Midbrain (tissue), 1 donor: ENCODE measurements at regions not wholly inside any gene's neighbourhood (a gene's known extent, or its start where the extent isn't known, plus 50 kb on each side); places are given as distances from the start of the nearest gene placed in this dataset.
"Not testable (repeated sequence)": the region's sequence is repeated elsewhere in the genome, so short reads cannot be mapped to it uniquely, and the experiment has no call there.

ENCODE experiments used
- DNase-seq: peaks from one replicate; lab custom pipeline; 2025; lab: John Stamatoyannopoulos, UW

DNA sequence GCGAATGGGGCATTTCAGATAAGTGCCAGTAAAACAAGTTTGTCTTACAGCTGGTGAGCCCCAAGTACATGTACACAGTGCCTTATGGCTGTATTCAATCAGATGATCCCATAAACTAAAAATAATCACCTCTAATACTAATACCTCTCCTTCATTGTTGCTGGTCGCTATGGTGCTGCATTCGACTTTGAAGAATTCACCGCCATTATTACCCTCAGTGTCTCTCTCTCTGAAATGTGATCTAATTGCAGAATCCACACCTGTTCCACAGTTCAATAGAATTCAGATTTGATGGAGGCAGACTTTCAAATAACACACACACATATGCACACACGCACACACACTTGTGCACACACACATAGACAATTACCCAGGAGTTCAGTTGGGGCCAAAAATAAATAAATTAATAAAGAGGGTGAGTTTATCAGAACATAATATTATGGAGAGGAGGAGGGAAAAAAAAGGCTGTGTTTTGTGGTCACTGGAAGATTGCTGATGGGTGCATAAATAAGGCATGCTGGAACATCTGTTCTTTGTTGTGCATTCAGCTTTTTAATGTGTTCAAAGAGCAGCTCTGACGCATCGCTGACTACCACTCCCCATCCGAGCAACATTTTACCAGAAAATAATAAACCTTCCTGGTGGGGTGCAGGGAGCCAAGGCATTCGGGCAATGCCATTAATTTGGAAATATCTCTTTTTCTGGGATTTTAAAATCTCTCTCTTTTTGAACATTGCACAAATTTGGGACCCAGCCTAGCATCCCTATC is 235.7 kb downstream of the SATB1 start:
- DNase-seq, result no peak

DNA sequence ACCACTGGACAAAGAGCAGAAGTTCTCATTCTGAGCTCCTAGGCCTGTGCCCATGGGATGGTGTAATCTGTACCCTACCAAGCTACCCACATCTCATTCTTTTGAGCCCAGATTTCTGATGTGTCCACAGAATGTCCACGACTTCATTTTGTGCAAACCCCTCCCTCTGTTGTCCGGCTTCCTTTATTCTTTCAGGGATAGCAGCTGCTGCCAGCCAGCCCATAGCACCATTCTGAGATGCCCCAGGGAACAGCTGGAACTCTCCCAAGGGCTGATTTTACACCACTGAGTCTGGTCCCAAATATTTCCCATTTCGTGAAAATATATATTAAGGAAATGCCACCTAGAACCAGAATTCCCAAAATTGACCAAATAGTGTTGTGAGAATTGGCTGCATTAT is 236.6 kb downstream of the SATB1 start:
- DNase-seq, result no peak

DNA sequence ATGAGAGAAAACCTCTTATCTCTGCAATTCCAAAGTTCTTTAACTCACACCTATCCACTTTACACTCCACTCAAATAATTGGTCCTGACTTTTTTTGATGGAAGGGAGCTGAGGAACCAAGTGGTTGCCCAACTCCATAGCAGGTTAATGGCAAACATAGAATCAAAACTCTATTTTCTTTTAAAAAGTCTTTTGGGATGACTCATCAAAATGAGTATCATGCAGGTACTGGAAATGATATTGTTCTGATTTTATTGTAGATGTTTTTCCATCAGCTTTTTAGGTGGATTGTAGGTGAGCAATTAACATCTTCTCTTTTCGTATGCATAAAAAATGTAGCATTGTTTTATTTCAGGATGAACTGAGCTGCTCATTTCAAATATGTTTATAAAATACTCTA is 239.5 kb downstream of the SATB1 start:
- no peak for DNase-seq

DNA sequence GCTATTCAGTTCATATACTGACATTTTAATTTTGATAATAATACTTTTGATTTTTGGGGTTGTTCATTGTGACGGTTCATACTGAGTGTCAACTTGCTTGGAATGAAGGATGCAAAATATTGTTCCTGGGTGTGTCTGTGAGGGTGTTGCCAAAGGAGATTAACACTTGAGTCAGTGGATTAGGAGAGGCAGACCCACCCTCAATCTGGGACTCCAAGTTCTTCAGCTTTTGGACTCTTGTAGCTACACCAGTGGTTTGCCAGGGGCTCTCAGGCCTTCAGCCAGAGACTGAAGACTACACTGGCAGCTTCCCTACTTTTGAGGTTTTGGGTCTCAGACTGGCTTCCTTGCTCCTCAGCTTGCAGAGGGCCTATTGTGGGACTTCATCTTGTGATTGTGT is 242.2 kb downstream of the SATB1 start:
- DNase-seq, result not testable (repeated sequence)

DNA sequence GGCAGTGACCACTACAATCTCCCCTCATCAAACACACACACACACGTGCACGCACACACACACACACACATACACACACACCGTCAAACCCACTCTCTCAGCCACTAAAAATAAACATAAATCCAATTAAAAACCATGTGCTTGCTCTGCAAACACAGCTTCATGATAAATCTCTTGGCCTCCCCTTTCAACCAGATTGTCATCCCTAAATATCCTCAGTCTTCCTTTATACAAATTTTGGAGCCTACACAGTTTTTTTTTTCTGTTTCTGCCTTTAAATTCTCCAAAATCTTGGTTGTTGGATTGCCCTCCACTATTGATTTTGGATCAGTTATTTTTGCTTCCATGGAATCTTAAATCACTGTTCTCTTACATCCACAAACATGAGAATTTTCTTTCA is 245.6 kb downstream of the SATB1 start:
- DNase-seq, result no peak

DNA sequence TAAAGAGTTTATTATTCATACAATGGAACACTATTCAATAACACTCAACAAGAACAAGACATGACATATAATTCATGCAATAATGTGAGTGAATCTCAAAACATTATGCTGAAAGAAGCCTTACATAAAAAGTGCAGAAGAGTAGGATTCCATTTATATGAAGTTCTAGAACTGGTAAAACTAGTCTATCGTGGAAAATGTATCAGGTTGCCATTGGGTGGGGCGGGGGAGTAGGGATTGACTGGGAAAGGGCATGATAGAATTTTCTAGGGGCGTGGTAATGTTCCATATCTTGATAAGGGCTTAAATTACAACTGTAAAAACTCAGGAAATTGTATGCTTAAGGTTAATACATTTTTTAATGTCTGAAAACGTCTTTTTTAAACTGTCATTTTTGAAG is 247.9 kb downstream of the SATB1 start:
- no peak for DNase-seq

DNA sequence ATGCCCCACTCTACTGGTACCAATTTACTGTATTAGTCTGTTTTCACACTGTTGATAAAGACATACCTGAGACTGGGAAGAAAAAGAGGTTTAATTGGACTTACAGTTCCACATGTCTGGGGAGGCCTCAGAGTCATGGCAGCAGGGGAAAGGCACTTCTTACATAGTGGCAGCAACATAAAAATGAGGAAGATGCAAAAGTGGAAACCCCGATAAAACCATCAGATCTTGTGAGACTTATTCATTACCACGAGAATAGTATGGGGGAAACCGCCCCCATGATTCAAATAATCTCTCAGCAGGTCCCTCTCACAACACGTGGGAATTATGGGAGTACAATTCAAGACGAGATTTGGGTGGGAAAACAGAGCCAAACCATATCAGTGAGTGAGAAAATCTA is 251.2 kb downstream of the SATB1 start:
- not testable (repeated sequence) for DNase-seq

DNA sequence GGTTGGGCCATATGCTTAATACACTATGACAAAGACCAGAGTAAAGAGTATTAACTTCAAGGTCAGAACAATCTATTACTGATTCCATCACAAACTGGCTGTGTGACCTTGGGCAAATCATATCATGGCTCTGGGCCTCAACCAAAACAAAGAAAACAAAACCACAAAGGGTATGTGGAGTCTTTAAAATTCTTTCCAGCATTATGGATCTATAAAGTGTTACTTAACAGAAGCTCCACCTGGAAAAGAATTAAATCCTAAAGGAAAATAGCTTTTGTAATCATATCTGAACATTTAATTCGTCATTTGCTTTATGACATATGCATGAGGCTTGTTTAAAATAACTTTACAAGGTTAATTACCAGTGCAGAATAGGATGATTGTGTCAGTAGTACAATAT is 265.5 kb downstream of the SATB1 start:
- DNase-seq, result no peak

DNA sequence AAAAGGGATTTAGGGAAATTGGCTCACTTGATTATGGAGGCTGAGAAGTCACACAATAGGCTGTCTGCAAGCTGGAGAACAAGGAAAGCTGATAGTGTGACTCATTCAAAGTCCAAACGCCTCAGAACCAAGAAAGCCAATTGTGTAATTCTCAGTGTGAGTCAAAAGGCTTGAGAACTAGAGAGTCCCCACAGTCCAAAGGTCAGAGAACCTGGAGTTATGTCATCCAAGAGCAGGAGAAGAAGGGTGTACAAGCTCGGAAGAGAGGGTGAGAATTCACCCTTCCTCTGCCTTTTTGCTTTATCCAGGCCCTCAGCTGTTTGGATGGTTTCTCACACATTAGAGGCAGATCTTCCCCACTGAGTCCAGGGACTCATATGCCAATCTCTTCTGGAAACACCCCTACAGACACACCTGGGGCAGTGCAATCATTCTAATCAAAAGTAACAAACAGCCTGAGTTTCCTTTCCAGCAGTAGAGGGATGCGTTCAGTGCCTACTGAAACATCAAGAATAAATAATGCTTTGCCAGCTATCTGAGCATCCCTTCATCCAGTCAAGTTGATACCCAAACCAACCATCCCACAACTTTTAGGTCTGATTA is 271.5 kb downstream of the SATB1 start:
- no peak for DNase-seq

DNA sequence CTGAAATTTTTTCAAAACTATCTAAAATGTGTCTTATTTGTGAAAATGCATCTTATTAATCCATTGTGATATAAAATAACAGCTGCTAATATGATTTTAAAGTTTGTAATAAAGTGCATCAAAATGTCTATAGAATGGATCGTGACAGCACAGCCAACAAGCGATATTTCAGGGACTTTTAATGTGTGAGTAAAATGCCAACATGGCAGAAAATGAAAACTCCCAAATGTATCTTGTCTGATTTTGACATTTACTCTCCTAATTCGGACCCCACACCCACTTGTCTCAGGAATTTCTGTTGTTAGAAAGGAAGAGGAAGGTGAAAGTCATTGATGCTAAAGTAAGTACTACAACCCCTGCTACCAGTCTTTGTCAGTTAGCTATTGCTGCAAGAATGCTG is 273.9 kb downstream of the SATB1 start:
- no peak for DNase-seq

DNA sequence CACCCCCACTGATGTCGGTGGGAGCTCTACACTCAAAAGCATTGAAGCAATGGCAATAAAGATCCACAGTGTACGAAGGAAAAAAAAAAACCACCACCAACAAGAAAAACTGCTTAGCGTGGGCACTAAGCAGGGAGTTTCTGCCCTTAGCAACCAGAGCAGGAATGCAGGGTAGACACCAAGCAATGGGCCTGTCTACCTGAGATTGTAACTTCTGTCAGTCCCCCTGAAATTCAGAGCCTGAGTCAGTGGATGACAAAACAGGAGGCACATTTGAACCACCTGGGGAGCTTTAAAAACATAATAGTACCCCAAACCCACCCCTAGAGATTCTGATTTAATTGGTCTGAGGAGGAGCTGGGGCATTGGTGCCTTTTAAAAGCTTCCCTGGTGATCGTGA is 275.2 kb downstream of the SATB1 start:
- no peak for DNase-seq

DNA sequence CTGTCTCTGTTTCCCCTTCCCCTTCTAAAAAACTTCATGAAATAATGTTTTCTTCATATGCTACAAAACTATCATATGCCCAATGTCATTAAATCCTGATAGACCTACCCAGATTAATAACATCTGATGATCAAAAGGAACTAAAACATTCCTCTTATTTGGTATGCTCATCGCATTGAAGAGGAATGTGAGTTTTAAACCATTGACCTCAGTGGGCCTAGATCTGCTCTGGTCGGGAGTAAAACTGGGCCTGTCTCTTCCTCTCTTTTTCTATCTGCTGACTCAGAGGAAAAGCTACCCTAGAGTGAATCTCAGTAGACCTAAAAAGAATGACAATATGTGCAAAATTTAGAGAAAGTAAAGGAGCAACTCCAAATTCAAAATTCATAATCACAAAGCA is 275.8 kb downstream of the SATB1 start:
- DNase-seq, result no peak

DNA sequence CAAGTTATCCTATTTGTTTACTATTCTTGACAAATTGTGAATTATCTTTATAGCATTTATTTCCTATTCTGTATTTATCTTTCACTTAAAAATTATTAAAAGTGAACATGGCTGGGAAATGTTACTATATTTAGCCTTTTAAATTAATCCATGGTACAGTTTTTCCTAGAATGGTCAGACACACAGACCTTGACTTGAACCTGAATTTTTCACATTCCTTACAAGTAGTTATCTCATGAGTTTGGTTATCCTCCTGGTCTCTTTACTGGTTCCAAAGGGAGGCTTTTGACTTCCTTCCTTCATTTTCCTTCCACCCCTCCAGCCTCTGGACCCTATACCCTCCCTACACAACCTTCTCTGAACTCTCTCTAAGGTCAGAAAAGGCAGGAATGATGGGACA is 280.6 kb downstream of the SATB1 start:
- DNase-seq, result no peak

DNA sequence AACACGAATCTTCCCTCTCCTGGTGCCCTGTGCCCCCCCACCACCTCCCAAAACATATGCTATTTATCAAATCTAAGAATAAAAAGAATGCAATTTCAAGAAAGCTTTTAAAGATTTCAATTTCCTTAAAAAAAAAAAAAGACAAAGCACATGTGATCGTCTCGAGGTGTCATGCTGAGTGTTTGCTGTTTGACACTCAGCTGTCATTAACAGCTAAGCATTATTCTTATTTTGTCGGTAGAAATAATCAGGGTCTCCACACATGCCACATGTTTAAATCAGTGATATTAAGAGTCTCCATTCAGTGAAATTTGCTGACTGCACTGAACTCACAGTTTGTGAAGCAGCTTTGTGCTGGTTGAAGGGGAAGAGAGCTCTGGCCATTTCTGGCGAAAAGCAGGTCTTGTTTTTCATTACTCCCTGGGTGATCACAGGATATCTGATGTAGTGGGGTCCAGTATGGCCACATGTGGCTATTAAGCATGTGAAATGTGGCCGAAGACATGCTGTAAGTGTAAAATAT is 281.8 kb downstream of the SATB1 start:
- no peak for DNase-seq

DNA sequence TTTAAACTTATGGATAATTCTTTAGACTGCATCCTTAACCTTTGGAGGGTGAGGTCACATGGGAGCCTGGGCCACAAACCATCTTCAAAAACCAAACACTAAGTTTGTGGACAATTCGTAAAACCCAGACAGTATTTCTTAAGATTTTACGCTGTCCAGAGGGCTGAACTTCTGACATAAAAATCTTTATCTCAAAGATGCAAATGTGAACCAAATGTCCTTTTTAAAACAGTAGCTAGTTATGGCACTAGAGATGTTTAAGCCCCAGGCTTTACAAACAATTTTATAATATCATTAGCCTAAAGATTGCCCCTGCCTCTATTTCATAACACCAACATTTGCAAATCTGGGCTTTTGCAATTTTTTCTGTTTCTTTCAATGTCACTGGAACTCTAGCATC is 287.2 kb downstream of the SATB1 start:
- no peak for DNase-seq

DNA sequence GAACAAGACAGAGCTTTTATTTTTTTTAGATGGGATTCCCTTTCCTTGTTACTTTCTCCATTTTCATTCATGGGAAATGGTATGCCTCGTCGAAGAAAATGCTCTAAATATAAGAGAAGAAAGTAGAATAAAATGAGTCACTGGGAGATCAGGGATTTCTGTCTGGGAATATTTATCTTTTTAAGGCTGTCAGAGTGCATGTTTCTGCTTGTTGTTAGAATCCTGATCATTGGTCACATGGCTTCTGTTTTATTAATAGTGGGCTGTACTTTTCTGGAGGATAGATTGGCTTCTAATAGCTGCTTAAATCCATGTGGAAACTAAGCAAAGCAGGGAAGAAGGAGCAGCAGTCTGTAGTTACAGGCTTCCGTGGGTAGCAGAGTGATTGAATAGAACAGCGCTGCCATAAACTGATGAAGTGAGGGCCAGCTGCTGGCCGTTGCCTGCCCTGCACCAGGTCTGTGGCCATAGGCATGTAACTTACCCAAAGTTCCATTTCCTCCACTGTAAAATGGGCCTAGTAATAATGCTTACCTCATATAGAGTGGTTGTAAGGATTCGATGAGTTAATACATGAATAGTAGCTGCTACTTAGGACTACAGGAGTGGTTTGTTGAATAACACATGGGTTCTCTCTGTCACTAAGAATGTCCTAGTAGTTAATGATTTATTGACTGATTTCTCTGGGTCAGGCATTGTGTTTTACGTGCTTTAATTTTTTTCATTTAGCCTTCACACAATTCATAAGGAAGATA is 289.9 kb downstream of the SATB1 start:
- no peak for DNase-seq

DNA sequence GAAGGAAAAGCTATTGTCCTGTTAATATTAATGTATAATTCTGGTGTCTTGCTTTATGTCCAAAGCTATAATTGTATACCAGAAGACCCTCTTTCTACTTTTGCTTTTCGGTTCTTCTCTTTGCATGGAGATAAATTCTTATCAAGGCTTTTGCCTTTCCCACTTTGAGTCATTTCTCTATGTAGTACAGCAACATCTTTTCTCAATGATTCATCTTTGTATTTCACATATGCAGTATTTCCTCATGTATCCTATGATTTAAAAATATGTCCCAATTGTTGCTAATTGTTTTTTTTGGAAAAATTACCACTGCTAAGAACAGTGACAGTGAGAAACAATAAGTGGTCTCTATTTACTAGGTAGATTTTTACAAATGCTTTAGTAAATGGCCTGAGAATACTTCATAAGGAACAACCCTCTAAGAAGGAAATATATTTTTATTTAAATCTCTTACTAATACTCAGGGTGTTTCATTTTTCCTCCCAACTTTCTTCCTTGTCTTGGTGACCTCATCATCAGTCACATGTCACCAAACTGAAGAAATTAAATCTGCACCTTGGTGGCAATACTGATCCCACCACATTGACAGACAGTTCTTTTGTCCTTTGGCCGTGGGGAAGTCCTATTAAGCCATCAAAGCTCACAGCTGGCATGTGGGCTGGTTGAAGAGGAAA is 290.6 kb downstream of the SATB1 start:
- DNase-seq, result no peak

DNA sequence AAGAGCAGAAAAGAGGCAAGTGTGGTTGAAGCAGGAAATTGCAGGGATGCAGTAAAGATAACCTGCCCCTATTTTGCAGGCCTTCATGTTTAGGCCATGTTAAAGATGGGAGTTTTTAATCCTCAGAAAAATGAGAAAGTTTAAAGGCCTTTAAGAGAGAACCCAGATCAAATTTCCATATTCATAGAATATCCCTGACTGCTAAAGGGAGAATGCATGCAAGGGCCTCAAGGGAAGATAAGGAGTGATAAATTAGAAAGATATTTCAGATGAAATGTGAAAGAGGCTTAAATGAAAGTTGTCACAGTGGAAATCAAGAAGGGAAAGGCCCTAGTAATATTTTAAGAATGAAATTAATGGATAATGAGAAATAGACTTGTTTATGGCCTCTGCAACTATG is 292.1 kb downstream of the SATB1 start:
- no peak for DNase-seq

DNA sequence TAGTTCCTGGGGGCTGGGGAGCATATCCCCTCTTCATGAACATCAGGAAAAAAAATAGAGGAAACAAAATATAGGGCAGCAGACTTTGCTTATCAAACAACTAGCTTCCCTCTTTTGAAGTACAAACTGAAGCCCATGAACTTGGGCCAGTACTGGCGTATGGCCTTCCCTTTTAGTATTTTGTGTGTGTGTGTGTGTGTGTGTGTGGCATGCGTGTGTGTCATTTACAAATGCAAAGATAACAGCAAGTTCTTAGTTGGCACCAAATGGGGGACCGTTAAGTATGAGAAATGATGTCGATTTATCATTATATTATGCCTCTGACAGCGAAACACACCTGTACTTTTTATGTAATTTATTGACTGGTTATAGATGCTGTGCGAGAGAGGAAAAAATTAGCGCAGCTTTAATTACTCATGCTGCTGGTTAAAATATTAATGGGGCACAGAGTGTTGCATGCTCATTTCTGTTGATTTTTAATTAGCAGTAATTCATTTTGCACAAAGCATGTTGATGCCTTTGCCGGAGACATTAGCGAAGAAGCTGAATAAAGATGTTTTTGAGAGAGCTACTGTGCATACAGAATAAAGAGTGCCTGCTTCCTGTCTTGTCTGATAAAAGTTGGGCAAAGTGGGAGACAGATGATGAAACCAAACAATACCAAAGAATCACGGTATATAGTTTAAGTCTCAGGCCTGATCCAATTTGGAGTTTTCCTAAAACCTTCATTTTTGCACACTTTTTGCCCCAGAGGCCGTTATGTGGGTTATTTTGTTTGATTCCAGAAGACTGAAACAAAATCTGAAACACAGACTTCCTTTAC is 297.1 kb downstream of the SATB1 start:
- no peak for DNase-seq

DNA sequence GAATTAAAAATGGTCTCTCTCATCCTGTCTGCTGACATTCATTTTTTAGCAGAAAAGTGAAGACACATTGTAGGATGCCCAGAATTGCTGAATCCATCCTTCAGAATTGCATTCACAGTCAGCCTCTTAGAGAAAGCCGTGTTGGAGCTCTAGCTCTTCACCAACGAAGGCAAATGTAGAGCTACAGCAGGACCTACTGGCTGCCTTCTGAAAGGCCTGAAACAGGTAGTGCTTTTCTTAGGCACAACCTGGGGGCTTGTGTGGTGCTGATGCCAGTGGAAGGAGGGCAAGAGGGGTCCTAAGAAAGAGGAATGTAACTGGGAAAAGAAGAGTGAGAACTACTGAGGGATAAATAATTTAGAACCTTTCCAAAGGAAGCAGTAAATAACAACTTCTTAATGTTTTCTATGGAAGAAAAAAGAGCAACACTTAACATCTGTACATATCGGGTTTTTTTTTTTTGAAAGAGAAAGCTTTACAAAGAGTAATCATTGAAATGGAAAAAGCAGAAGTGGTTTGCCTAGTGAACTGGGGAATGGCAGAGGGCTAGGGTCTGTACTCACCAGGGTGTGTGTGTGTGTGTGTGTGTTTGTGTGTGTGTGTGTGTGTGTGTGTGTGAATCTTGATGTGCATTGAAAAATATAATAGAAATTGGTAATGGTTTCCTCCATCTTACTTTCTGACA is 297.8 kb downstream of the SATB1 start:
- DNase-seq, result no peak

DNA sequence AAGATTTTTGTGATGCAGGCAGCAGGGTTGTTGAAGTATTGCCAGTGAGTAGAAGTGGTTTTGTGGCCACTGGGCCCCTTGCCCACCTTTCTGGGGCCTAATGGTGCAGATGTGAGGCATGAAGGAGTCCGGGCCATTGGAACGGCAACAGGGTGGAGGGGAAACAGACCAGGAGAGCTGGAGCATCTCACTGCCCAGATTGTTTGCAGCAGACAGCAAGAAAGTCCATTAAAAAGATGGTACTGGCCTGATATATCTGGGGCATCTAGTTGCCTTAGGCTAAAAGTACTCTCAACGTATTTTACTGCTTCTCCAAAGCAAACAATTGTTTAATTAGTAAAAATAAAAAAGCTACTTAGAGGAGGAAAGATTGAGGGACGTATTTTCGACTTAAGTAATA is 298.4 kb downstream of the SATB1 start:
- DNase-seq, result no peak
